ENCODE measurements at regions not wholly inside any gene's neighbourhood (a gene's known extent, or its start where the extent isn't known, plus 50 kb on each side); places are given as distances from the start of the nearest gene placed in this dataset.

DNA sequence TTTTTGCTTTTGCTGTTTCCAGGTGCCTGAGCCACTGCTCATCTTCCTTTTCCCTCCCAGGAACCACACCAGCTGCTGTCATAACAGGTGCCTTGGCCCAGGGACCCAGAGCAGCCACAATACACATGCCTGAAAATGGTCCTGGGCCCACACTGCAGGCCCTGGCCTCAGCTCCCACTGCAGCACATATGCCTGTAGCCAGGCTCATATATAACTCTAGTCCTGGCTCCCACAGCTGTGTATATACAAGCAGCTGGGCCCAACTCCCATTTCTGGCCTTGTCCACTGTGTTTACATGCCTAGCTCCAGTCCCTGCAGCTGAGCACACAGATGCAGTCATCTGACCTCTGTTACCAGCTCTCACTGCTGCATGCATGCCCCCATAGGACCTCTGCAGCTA, 930.5 kb downstream of the ADGRL3 start:
- no peak for TF ChIP-seq CTCF (IDR thresholded peaks at IDR 0.05)
- no peak for DNase-seq
- Histone ChIP-seq H3K36me3 (no peaks in the 10 kb centered on the region), H3K27me3 (ENCODE audit: low read depth) (no peaks in the 10 kb centered on the region), H3K4me3 (no peak overlapping the region), H3K9me3 (no peaks in the 10 kb centered on the region), H3K27ac (no peak overlapping the region), H3K4me1 (no peaks in the 10 kb centered on the region)
- intact Hi-C loops (cut with DNase I), result no loop called here
- ATAC-seq, result peak in 1 of 2 donors; percentile 19

GRCh38 chr4:62130230-62130629, 930.1 kb downstream of the ADGRL3 start:
- ATAC-seq, result no peak
- DNase-seq, result no peak
- H3K4me1 ChIP-seq, result no peaks in the 10 kb centered on the region
- TF ChIP-seq CTCF (IDR thresholded peaks at IDR 0.05), result no peak
- no peak overlapping the region for H3K27ac ChIP-seq
- no peak overlapping the region for H3K4me3 ChIP-seq
- intact Hi-C loops (cut with DNase I), result no loop called here
- H3K27me3 ChIP-seq (ENCODE audit: low read depth), result no peaks in the 10 kb centered on the region
- no peaks in the 10 kb centered on the region for H3K9me3 ChIP-seq
- no peaks in the 10 kb centered on the region for H3K36me3 ChIP-seq

Data from lower lobe of right lung (tissue), 2 donors.